Mammary epithelial cell (primary cell): ENCODE measurements at regions not wholly inside any gene's neighbourhood (a gene's known extent, or its start where the extent isn't known, plus 50 kb on each side); places are given as distances from the start of the nearest gene placed in this dataset.

ENCODE experiments used
- EZH2 ChIP-seq: IDR thresholded peaks from 2 replicates; pipeline ENCODE4 v1.6.1; 2012; ENCODE audit warnings: low read length, inconsistent platforms, borderline replicate concordance
- TF ChIP-seq, protein P1 (sequence below), 2 donors: IDR thresholded peaks in 1 of 2; conservative IDR thresholded peaks in 1 of 2; 2 replicates each; pipeline ENCODE4 v1.5.1; 2011 to 2012; ENCODE audit warnings: inconsistent platforms in 2 of 2, low read length in 2 of 2, mild to moderate bottlenecking in 2 of 2, control low read depth in 1 of 2, low read depth in 1 of 2; ENCODE audit not compliant: insufficient read depth in 1 of 2; ENCODE audit errors: extremely low read depth in 1 of 2

DNA sequence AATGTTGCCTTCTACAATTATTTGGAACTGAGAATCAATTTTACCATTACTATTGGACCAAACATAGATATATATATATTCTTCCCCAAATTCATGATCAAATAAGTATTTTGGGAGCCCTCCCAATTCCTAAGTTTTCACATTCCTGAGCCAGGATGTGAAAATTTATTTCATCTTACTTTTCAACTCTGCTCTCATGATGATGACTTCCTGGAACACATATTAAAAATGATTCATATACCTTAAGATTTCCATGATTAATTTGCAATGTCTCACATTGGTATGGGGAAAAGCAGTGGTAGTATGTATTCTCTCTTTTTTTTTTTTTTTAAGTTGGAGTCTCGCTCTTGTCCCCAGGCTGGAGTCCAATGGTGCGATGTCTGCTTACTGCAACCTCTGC is 596.1 kb upstream of the ZEB2 start:
- TF ChIP-seq, protein P1, sequence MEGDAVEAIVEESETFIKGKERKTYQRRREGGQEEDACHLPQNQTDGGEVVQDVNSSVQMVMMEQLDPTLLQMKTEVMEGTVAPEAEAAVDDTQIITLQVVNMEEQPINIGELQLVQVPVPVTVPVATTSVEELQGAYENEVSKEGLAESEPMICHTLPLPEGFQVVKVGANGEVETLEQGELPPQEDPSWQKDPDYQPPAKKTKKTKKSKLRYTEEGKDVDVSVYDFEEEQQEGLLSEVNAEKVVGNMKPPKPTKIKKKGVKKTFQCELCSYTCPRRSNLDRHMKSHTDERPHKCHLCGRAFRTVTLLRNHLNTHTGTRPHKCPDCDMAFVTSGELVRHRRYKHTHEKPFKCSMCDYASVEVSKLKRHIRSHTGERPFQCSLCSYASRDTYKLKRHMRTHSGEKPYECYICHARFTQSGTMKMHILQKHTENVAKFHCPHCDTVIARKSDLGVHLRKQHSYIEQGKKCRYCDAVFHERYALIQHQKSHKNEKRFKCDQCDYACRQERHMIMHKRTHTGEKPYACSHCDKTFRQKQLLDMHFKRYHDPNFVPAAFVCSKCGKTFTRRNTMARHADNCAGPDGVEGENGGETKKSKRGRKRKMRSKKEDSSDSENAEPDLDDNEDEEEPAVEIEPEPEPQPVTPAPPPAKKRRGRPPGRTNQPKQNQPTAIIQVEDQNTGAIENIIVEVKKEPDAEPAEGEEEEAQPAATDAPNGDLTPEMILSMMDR (conservative IDR thresholded peaks at IDR 0.05 in 1 of 2, IDR thresholded peaks at IDR 0.05 in 1 of 2; ENCODE audit: extremely low read depth in 1 of 2, insufficient read depth in 1 of 2, low read depth in 1 of 2, low read length in 2 of 2) = no peak
- no peak for TF ChIP-seq EZH2
